C4-2B (cell line): ENCODE measurements at regions not wholly inside any gene's neighbourhood (a gene's known extent, or its start where the extent isn't known, plus 50 kb on each side); places are given as distances from the start of the nearest gene placed in this dataset.

Source experiments
- CTCF ChIP-seq: fragments of 450-650 bp; conservative IDR thresholded peaks from 2 replicates; pipeline ENCODE4 v1.5.1; 2017; ENCODE audit warnings: mild to moderate bottlenecking
- ZFX ChIP-seq: fragments of 450-650 bp; IDR thresholded peaks from 2 replicates; pipeline ENCODE4 v1.6.1; 2017

- no peak for TF ChIP-seq CTCF
- TF ChIP-seq ZFX = no peak
Measured at GRCh38 chr2:46839045-46839444, 76.6 kb downstream of the MCFD2 start.
